HPDE6-E6E7 (cell line): ENCODE measurements at regions not wholly inside any gene's neighbourhood (a gene's known extent, or its start where the extent isn't known, plus 50 kb on each side); places are given as distances from the start of the nearest gene placed in this dataset.
A peak's percentile ranks its signal among the peaks of the same experiment; 100 is the strongest.
"Not testable (repeated sequence)": the region's sequence is repeated elsewhere in the genome, so short reads cannot be mapped to it uniquely, and the experiment has no call there.

Experiments used
- DNase-seq: peaks from one replicate; pipeline ENCODE4 v3.0.0; 2011; ENCODE audit warnings: missing footprints; ENCODE audit errors: extremely low spot score

GRCh38 chr16:65375651-65376050 is 253.8 kb upstream of the CDH11 start:
- peak; percentile 44 for DNase-seq

- no peak for DNase-seq
These were observed 251.2 kb upstream of the CDH11 start for GRCh38 chr16:65373097-65373496.

- DNase-seq = no peak
These were observed 250.3 kb upstream of the CDH11 start for GRCh38 chr16:65372171-65372570.

GRCh38 chr16:65365732-65366715 is 244.2 kb upstream of the CDH11 start:
- no peak for DNase-seq

- DNase-seq = not testable (repeated sequence)
These were observed 234.9 kb upstream of the CDH11 start for GRCh38 chr16:65356721-65357120.

- DNase-seq = no peak
These were observed 233.8 kb upstream of the CDH11 start for GRCh38 chr16:65355706-65356105.

GRCh38 chr16:65353183-65353582 is 231.3 kb upstream of the CDH11 start:
- DNase-seq = no peak

GRCh38 chr16:65349626-65350025 is 227.8 kb upstream of the CDH11 start:
- DNase-seq = no peak

GRCh38 chr16:65343556-65343955 is 221.7 kb upstream of the CDH11 start:
- DNase-seq = no peak

GRCh38 chr16:65342231-65342866 is 220.5 kb upstream of the CDH11 start:
- no peak for DNase-seq

GRCh38 chr16:65339062-65339461 is 217.2 kb upstream of the CDH11 start:
- no peak for DNase-seq

GRCh38 chr16:65336160-65336559 is 214.3 kb upstream of the CDH11 start:
- no peak for DNase-seq

- no peak for DNase-seq
These were observed 212.2 kb upstream of the CDH11 start for GRCh38 chr16:65334081-65334480.

- DNase-seq = no peak
These were observed 211.4 kb upstream of the CDH11 start for GRCh38 chr16:65333283-65333682.

- DNase-seq = no peak
These were observed 205.5 kb upstream of the CDH11 start for GRCh38 chr16:65327346-65327745.

- no peak for DNase-seq
These were observed 201.9 kb upstream of the CDH11 start for GRCh38 chr16:65323655-65324237.

- DNase-seq = no peak
These were observed 197.9 kb upstream of the CDH11 start for GRCh38 chr16:65319621-65320231.

GRCh38 chr16:65318590-65319257 is 196.9 kb upstream of the CDH11 start:
- no peak for DNase-seq

GRCh38 chr16:65318138-65318537 is 196.3 kb upstream of the CDH11 start:
- no peak for DNase-seq

GRCh38 chr16:65316808-65317207 is 194.9 kb upstream of the CDH11 start:
- no peak for DNase-seq

- DNase-seq = no peak
These were observed 193.4 kb upstream of the CDH11 start for GRCh38 chr16:65315081-65315780.
